Loucy (cell line): ENCODE measurements at regions not wholly inside any gene's neighbourhood (a gene's known extent, or its start where the extent isn't known, plus 50 kb on each side); places are given as distances from the start of the nearest gene placed in this dataset.

Experiments
- CTCF ChIP-seq: fragments of 200-600 bp; sonication (generic); conservative IDR thresholded peaks from 2 replicates; pipeline ENCODE4 v1.5.1; 2014; ENCODE audit warnings: mild to moderate bottlenecking, antibody characterized with exemption, low read length
- EZH2phosphoT487 ChIP-seq: fragments of 200-600 bp; IDR thresholded peaks from 2 replicates; pipeline ENCODE4 v1.6.1; 2018; ENCODE audit warnings: antibody characterized with exemption, mild to moderate bottlenecking, moderate library complexity, borderline replicate concordance

GRCh38 chr16:17940584-17941364, 395.8 kb downstream of the NPIPA8 start:
- TF ChIP-seq CTCF (no peak), EZH2phosphoT487 (no peak)
